Stimulated activated CD4-positive, alpha-beta T cell treated with anti-CD3 and anti-CD28 coated beads, Interleukin-12 subunit alpha, Interleukin-12 subunit beta, amount 100 ng/mL, for 4 hours (primary cell): ENCODE measurements at regions not wholly inside any gene's neighbourhood (a gene's known extent, or its start where the extent isn't known, plus 50 kb on each side); places are given as distances from the start of the nearest gene placed in this dataset.

Experiments
- DNase-seq: peaks from one replicate; pipeline ENCODE4 v3.0.0-alpha.2; 2020

DNA sequence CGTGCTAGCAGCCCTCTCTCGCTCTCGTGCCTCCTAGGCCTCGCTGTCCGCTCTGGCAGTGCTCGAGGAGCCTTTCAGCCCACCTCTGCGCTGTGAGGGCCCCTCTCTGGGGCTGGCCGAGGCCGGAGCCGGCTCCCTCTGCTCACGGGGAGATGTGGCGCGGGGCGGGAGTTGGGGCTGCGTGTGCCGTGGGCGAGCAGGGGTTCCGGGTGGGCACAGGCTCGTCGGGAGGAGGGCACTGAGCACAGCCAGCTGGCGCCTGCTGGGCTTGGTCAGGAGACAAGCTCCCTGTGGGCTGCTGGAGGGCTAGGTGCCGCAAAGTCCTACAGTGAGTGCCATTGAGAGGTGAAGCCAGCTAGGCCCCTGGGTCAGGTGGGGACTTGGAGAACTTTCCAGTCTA lies 994.5 kb downstream of the C4orf33 start:
- no peak for DNase-seq

DNA sequence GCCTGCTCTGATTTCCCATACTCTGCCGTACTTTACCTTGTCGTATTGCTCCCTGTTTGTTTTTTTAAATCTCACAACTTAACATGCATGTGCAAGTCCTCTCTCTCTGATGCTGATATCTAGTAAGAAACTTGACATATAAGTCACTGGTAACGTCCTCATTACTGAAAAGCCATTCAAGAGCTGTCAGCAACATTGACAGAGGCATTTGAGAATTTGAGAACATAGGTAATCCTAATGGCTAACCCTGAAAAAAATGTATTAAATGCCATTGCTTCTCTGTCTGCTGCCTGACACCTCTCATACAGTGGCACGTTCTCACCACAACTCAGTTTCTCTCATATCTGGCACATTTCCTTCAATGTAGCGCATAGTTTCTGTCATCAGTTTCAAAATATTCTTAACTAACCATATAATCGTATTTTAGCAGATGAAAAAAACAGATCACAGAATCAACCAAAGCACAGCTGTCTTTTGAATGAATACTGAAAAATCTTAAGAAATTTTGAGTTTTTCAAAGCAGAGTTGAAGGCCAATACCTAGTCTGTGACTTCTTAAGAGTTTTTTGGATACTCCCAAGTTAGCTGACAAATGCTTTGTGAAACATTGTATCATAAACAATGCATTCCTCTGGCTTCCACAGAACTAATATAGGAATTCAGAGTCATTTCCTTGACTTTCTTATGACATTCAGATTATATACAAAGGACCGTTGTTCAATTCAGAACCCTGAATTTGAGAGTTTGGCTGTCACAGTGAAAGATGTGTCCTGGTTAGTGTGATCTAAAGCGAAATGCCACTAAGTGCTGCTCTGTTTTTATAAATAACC lies 996.4 kb downstream of the C4orf33 start:
- no peak for DNase-seq

DNA sequence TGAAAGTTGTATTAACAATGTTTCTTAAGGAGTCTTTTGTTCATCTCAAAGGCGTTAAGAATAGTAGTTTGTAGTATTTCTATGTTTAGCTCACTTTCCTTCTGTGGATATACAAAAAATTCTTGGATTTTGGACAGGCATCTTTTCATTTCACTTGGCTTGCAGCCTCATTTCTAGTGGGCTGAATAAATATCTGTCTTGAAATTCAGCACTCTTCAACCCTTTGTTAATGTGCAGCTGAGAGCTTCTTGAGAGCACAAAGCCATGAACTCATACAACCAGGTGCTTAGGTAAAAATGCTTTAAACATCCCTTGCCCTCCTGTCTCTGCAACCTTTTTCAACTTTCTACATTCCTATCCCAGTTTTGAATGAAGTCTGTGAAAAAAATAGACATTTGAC lies 1003.2 kb downstream of the C4orf33 start:
- DNase-seq = no peak

DNA sequence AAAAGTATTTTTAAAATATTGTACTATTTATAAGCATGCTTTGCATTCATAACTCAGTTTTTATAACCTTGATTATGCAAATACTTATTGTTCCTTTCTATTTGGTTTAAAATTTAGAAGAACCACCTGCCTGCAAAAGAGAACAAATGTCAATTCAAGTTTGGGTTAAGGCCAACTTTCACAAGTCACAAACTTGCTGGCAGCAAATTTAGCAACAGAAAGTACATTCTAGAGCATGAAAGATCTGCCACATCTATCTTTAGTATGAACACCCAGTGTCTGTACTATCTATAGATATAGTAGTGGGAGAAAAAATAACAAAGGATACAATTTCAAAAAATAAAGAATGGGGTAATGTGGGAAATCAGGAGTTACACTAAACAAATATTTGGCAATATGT lies 1014.2 kb downstream of the C4orf33 start:
- DNase-seq = no peak

DNA sequence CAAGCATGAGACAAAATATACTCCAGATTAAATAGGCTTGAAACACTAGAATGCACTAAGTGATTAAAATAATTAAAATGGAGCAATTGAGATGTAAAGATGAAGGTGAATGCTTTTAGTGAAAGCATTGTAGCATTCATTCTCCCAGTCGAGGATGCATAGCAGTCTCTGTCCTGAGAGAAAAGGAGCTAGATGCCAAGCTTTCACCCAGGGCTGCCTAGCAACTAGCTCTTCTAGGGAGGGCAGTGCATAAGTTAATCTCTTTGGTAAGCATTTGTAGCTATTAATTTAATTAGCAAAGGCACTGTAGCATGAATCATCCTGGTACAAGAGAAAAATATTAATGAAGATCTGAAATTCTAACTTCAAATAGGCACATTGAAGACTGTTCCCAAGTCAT lies 1014.8 kb downstream of the C4orf33 start:
- no peak for DNase-seq

DNA sequence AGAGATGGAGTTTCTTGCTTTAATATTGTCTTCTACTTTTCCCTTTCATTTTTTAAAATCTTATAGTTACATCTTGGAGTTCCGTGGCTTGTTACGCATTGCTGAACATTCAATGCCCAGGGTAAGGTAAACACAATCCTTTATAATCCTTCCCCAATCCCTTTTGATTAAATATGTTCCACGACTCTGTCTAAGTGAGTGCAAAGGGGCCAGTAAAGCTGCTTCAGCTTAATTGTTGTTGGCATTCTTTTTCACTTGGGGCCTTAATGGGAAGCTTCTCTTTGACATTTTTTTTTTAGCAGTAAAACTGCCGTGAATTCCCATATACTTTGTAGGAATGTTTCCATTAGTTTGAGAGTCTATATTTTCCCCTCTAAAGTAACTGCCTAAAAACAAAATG lies 1028.1 kb downstream of the C4orf33 start:
- DNase-seq = no peak

DNA sequence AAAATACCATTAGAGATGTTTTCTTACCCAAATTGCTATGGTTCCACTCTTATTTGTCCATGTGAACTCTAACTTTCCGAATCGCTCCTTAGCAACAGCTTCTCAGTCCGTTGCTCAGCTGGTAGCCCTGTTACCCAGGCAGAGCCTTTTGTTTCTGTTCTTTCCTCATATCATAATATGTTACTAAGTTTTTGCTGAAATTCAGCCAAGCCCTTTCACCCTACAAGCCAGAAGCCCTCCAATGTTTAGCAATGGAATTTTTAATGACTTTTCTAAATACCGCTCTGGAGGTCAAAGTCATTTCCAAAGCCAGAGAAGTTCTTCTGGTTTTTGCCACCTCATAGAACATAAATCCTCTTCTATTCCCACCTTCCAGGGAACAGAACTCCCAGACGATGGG lies 1029.5 kb downstream of the C4orf33 start:
- DNase-seq = no peak

DNA sequence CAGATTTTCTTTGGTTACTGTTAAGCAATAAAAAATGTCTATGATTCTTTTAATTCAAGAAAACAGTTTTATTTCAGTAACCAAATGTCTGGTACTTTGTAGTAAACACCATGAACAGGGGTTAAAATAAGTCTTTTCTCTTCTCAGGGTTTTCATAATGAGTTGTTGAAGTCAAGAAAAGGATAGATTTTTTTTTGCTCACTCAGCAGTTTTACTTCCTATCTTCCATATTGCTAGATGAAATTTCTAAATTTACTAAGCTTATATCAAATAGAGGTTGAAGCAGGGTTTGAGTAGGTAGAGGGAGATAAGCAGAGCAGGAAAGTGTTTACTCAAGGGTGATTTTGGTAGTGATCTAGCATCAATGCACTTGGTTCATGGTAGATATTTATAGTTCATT lies 1031.3 kb downstream of the C4orf33 start:
- no peak for DNase-seq

DNA sequence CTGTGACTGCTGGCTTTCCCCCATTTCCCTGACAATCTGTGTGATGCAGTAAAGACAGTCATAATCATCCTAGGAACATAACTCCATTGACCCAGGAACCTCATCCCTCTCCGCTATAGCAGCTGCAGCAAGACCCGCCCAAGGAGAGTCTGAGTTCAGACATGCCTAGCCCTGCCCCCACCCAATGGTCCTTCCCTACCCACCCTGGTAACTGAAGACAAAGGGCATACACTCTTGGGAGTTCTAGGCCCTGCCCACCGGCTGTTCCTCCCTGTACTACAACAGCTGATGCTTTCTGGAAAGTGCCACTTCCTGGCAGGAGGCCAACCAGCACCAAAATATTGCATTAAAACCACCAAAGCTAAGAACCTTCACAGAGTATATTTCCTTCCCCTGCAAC lies 1035.6 kb downstream of the C4orf33 start:
- no peak for DNase-seq

DNA sequence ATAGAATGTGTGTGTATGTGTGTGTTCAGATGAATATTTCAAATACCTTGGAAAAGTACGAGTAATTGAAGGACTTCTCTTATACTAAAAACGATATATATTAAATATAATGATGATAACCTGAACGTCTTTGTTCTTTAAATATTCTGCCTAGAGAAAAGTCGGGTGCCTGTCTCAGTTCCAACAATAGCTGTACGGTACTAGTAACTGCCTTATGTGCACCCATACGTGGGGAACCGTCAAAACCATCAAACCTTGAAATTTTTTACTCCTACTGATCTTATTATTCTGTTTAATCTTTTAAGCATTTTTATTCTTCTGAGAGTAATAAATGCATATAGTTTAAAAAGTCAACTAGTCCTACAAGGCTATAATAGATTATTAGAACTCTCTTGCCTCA lies 1045.7 kb downstream of the C4orf33 start:
- no peak for DNase-seq

DNA sequence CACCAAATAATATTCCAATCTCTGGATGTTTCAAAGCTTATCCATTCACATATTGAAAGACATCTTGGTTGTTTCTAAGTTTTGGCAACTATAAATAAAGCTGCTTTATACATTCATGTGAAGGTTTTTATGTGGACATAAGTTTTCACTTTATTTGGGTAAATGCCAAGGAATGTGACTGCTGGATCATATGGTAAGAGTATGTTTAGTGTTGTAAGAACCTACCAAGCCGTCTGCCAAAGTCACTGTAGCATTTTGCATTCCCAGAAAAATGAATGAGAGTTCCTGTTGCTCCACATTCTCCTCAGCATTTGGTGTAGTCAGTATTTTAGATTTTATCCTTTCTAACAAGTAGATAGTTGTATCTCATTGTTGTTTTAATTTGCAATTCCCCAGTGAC lies 1047.7 kb downstream of the C4orf33 start:
- no peak for DNase-seq

DNA sequence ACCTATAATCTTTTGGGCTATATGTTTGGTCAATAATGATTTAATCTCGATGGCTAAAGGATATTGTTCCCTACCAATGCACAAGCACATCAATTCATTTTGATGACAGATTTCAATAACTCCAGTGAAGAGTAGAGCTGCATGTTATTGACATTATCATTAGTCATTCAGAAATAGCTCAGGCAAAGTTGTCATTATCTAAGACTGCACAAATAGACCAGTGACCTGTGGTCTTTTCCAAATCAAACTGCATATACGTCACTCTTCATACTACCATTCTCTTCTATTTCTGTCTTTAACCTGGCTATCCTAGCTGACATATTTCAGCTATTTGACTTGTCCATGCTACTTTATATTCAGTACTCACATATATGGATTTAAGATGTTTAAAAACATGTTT lies 1050.8 kb downstream of the C4orf33 start:
- no peak for DNase-seq

DNA sequence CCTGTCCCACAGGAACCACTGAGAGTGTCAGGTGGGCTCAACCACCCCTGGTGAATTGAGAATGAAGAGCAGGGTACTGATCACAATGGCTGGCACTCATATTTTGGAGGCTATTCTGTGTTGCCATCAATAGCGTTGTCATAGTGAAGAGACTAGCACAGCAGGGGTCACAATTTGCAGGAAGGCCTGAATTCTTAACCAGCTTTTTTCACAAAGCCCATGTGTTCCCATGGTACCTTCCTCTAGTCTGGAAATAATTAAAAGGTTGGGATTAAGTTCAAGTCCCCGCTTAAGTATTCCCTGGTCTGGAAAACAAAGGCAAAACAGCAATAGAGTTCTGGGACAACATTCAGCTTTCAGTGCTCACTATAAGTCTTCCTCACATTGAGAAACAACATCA lies 1051.7 kb downstream of the C4orf33 start:
- DNase-seq = no peak

DNA sequence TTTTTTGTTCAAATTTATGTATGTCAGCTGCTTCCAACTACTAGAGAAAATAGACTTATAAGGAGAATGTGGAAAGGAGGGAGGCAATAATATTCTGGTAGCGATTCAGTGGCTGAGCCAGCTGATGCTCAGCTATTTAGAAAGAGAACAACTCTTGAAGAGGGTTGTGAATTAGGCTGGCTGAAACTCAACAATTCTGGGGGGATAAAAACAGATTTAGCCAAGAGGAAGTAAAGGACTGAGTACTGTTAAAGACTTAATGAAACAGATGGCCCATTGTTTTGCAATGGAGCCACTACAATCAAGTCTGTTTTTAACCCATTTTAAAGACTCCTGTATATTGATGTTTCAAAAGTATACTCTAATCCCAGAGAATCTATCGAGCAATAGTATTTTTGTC lies 1058.9 kb downstream of the C4orf33 start:
- DNase-seq = no peak

DNA sequence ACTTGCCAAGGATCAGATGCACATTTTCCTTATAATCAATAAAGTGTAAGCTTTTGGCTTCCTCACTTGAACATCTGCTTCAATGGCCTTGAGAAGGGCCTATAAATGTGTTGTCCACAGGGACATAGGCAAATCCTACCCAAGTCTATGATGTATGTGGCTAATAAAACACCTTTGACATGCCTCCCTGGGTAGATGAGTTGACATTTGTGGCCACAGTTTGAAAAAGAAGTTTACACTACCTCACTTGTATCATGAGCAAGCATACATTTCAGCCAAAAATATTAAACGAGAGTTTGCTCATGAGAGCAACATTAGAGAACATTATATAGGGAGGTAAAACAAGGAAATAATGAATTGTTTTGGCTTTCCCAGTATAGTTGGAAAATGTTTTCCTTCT lies 1067.7 kb downstream of the C4orf33 start:
- no peak for DNase-seq

DNA sequence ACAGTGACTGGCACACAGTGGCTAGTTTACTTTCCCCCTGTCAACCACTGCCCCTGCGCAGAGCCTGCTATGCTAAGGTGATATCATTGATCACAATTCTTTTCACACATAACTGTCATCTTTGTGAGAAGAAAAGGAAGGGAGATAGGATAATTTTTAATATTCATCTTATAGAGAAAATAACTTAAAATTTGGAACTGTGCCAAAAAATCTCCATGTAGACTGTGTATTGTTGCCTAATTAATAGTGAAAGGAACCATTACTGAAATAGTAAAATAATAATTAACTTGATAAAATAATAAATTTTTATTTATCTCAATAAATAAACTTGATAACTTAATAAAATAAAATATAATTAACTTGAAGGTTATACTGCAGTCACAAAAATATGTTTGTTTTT lies 1069.4 kb downstream of the C4orf33 start:
- DNase-seq = no peak

DNA sequence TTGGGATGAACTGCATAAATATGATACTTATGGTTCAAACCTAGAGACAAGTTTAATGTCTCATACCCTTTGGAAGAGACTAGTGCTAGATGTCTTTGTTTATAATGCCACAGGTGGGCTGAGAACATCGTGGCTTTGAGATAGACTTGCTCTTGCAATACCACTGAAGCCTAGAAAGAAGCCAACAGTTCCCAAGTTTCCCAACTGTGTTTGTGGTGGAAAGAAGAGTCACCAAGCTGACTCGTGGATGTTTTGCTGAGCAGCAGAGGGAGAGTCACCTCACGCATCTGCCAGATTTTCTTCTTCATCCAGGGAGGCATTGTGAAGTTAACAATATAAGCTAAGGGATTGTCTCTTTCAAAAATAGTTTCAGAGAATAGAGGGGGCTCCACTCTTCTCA lies 1076.2 kb downstream of the C4orf33 start:
- DNase-seq = no peak

DNA sequence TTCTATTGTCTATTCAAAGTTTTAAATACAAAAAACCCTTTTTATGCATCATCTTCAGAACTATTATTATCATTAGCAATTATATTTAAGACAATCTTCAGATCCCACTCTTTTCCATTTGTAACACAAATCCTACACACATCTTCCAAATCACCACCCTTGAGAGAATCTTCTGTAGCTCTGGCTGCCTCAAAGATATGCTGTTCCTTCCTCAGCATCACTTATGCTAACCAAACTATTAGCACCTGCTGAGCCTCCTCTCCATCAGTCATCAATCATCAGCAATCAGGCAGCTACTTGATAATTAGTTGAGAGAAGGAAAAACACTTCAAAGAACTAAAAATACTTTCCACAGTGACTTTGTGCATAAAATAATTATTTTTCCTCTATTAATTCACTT lies 1082.2 kb downstream of the C4orf33 start:
- no peak for DNase-seq

DNA sequence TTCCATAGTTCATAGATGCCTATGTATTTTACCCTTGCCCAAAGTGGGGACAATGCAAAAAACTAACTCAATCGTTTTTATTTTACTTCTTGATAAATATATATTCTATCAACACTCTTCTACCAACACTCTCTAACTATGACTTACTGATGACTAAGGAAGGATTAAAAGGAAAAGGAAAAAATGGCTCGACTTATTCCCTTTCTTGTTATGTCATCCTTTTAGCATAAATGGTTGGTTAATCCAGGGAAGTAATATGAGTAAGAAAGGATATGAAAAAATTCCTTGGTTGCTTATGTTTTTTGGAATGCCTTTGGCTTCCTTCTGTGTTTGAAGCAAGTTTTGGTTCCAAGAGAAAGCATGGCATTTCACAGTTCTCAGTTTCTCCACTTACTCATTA lies 1087.1 kb downstream of the C4orf33 start:
- no peak for DNase-seq

DNA sequence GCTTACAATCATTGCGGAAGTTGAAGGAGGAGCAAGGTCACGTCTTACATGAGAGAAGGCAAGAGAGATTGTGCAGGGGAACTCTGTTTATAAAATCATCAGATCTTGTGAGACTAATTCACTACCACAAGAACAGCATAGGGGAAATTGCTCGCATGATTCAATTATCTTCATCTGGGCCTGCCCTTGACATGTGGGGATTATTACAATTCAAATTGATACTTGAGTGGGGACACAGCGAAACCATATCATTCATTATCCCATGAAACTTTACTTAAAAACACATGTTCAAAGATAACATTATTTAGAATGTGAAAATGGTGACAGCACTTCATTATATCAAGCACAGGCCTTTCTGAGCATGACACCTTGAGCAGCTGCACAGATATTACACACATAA lies 1087.8 kb downstream of the C4orf33 start:
- DNase-seq = no peak

DNA sequence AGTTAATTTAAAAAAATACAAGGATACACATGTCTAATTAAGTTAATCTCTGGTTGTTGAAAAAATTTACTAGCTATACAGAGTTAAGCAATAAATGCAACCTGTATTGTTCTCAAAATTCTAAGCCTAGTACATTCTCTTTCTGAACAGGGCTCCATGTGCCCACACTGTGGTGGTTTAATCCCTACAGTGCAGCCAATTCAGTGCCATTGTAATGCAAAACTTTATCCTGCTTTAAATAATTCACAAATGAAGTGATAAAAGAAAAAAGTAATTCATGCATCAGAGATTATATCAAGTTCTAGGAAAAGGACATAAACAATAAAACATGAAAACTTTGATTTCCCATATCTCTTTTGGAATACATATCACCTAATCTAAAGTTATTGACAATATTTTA lies 1089.2 kb downstream of the C4orf33 start:
- no peak for DNase-seq

DNA sequence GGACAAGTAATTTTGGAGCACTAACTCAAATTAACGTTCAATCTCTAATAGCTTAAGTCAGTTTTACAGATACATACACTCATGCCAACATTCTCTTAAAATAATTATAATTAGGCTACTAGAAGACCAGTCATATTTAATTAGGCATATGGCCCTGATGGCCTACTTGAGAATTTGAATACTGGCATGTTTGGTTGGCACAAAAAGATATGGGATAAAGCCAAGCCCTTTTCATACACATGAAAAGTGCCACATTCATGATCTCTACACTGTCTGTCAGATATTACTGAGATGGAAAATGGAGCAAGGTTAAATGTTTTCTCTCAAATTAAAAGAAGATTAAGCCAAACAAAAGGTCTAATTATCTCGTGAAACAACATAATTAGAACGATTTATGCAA lies 1091.0 kb downstream of the C4orf33 start:
- DNase-seq = no peak

DNA sequence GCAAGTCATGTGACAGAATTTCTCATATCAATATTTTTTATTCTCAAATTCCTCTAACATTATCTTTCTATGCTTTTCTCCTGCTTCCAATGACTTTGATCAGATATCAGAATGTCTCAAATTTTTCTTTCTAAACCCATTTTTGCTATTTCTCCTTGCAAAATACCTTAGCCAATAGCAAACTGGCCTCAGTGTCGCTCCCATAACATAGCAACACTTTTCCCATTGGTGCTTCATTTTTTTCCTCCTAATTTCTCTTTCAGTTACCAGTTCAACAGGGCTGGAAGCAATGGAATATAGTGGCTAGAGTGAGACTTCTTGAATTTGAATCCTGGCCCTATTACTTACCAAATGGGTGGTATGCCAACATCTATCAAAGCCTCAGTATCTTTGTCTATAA lies 1091.6 kb downstream of the C4orf33 start:
- DNase-seq = no peak

DNA sequence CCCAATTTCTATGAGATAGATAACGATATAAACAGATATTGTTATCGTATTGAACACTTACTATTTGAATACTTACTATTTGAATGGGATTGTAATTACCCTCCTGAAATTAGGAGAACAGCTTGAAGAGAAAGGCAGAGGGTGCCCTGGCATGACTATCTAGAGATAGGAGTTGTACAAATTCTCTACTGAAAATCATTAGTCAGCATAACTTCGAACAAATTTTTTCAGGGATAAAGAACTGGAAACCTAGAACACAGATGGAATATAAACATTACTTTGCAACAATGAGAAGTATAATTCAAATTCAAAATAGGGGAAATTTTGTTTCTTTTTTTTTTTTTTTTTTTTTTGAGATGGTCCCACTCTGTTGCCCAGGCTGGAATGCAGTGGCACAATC lies 1096.8 kb downstream of the C4orf33 start:
- no peak for DNase-seq

DNA sequence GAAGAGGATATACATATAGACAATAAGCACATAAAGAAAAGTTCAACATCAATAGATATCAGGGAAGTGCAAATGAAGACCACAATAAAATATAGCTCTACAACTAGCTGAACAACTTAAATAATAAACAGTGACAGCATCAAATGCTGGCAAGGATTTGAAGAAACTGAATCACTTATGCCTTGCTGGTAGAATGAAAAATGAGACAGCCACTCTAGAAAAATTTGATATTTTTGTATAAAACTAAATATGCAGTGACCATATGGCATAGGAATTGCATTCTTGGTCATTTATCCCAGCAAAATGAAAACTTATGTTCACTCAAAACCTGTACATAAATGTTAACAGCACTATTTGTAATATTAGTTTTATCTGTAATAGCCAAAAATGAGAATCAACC lies 1102.0 kb downstream of the C4orf33 start:
- DNase-seq = no peak

DNA sequence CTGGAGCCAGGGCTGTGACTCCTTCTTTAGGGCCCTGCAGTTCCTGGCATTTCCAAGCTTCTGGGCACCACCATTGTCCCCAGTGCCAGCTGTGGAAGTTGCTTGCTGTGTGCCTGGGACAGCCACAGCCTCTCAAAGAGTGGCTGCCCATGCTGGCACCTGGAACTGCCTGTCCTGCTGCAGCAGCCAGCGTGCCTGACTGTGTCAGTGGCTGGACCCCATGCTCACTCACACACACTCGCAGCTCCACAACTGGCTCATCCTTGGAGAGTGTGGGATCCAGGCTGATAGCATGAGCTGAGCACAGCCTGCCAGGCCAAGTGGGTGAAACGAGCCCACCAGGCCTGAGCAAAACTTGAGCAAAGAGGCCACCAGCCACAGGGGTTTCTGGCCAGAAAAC lies 1107.6 kb downstream of the C4orf33 start:
- DNase-seq = no peak
